HAP-1 (cell line): ENCODE measurements at regions not wholly inside any gene's neighbourhood (a gene's known extent, or its start where the extent isn't known, plus 50 kb on each side); places are given as distances from the start of the nearest gene placed in this dataset.

Source experiments
- DNase-seq, 2 experiments: peaks; one replicate each; pipeline ENCODE4 v3.0.0-alpha.2; 2016 to 2020; ENCODE audit warnings: low spot score in 2 of 2
- H3K27me3 ChIP-seq: fragments of 250-450 bp; sonication (Bioruptor Pico); 2 replicates; pipeline ENCODE4 v1.5.1; 2020; ENCODE audit warnings: low read depth, mild to moderate bottlenecking, moderate library complexity
- H3K36me3 ChIP-seq: fragments of 250-450 bp; sonication (Bioruptor Pico); replicated peaks from 2 replicates; pipeline ENCODE4 v1.5.1; 2020; ENCODE audit warnings: mild to moderate bottlenecking
- H3K4me1 ChIP-seq: fragments of 250-450 bp; sonication (Bioruptor Pico); 2 replicates; pipeline ENCODE4 v1.5.1; 2020; ENCODE audit warnings: mild to moderate bottlenecking
- H3K4me3 ChIP-seq: fragments of 250-450 bp; sonication (Bioruptor Pico); 2 replicates; pipeline ENCODE4 v1.5.1; 2020; ENCODE audit warnings: mild to moderate bottlenecking, moderate library complexity
- H3K9me3 ChIP-seq: fragments of 250-450 bp; sonication (Bioruptor Pico); 2 replicates; pipeline ENCODE4 v1.5.1; 2020; ENCODE audit warnings: mild to moderate bottlenecking, moderate library complexity
- in situ Hi-C: fragments of 300-500 bp; cut with MboI; formaldehyde crosslinking; loops from 3 replicates; pipeline ENCODE4 v1.14.3; 2020; ENCODE audit warnings: low sequenced_read_pairs, inconsistent platforms, mixed read lengths

- no peaks in the 10 kb centered on the region for H3K4me1 ChIP-seq
- no peak for DNase-seq
- in situ Hi-C loops, result no loop called here
- H3K27me3 ChIP-seq, result no peaks in the 10 kb centered on the region
- H3K4me3 ChIP-seq, result no peak overlapping the region
- H3K9me3 ChIP-seq, result no peaks in the 10 kb centered on the region
- H3K36me3 ChIP-seq, result no peaks in the 10 kb centered on the region
These were observed 808.8 kb upstream of the EEF2KMT start for GRCh38 chr16:5906351-5906750.

- Histone ChIP-seq H3K9me3 (no peaks in the 10 kb centered on the region), H3K27me3 (no peaks in the 10 kb centered on the region), H3K4me3 (no peak overlapping the region), H3K36me3 (no peaks in the 10 kb centered on the region), H3K4me1 (no peaks in the 10 kb centered on the region)
- no peak for DNase-seq
- in situ Hi-C loops, result no loop called here
These were observed 808.3 kb upstream of the EEF2KMT start for GRCh38 chr16:5905935-5906334.

GRCh38 chr16:5903832-5904231 lies 806.2 kb upstream of the EEF2KMT start:
- Histone ChIP-seq H3K27me3 (no peaks in the 10 kb centered on the region), H3K4me3 (no peak overlapping the region), H3K36me3 (no peaks in the 10 kb centered on the region), H3K9me3 (no peaks in the 10 kb centered on the region), H3K4me1 (no peaks in the 10 kb centered on the region)
- in situ Hi-C loops, result no loop called here
- no peak for DNase-seq

- in situ Hi-C loops, result no loop called here
- Histone ChIP-seq H3K4me1 (no peaks in the 10 kb centered on the region), H3K36me3 (no peaks in the 10 kb centered on the region), H3K27me3 (no peaks in the 10 kb centered on the region), H3K4me3 (no peak overlapping the region), H3K9me3 (no peaks in the 10 kb centered on the region)
- no peak for DNase-seq
These were observed 805.6 kb upstream of the EEF2KMT start for GRCh38 chr16:5903153-5903552.

- H3K4me3 ChIP-seq, result no peak overlapping the region
- no peaks in the 10 kb centered on the region for H3K27me3 ChIP-seq
- no peaks in the 10 kb centered on the region for H3K4me1 ChIP-seq
- H3K9me3 ChIP-seq, result no peaks in the 10 kb centered on the region
- in situ Hi-C loops, result no loop called here
- no peaks in the 10 kb centered on the region for H3K36me3 ChIP-seq
- no peak for DNase-seq
These were observed 802.5 kb upstream of the EEF2KMT start for GRCh38 chr16:5900046-5900445.

GRCh38 chr16:5895976-5896375 lies 798.4 kb upstream of the EEF2KMT start:
- in situ Hi-C loops, result no loop called here

GRCh38 chr16:5895137-5895536 lies 797.5 kb upstream of the EEF2KMT start:
- no peaks in the 10 kb centered on the region for H3K36me3 ChIP-seq
- no peak for DNase-seq
- no peaks in the 10 kb centered on the region for H3K27me3 ChIP-seq
- no peaks in the 10 kb centered on the region for H3K9me3 ChIP-seq
- no peak overlapping the region for H3K4me3 ChIP-seq
- in situ Hi-C loops, result no loop called here
- no peaks in the 10 kb centered on the region for H3K4me1 ChIP-seq

More at GRCh38 chr16:5895976-5896375, 798.4 kb upstream of the EEF2KMT start:
- Histone ChIP-seq H3K27me3 (no peaks in the 10 kb centered on the region), H3K4me1 (no peaks in the 10 kb centered on the region), H3K9me3 (no peaks in the 10 kb centered on the region), H3K36me3 (no peaks in the 10 kb centered on the region), H3K4me3 (no peak overlapping the region)
- no peak for DNase-seq

- H3K27me3 ChIP-seq, result no peaks in the 10 kb centered on the region
- in situ Hi-C loops, result no loop called here
These were observed 793.7 kb upstream of the EEF2KMT start for GRCh38 chr16:5891296-5891695.

GRCh38 chr16:5885521-5885920 lies 787.9 kb upstream of the EEF2KMT start:
- no peaks in the 10 kb centered on the region for H3K9me3 ChIP-seq
- no peaks in the 10 kb centered on the region for H3K36me3 ChIP-seq
- H3K4me3 ChIP-seq, result no peak overlapping the region
- DNase-seq, result no peak
- in situ Hi-C loops, result no loop called here
- no peaks in the 10 kb centered on the region for H3K27me3 ChIP-seq
- H3K4me1 ChIP-seq, result no peaks in the 10 kb centered on the region

More at GRCh38 chr16:5891296-5891695, 793.7 kb upstream of the EEF2KMT start:
- no peak overlapping the region for H3K4me3 ChIP-seq
- H3K9me3 ChIP-seq, result no peaks in the 10 kb centered on the region
- no peaks in the 10 kb centered on the region for H3K4me1 ChIP-seq
- H3K36me3 ChIP-seq, result no peaks in the 10 kb centered on the region
- DNase-seq, result no peak

GRCh38 chr16:5884996-5885395 lies 787.4 kb upstream of the EEF2KMT start:
- Histone ChIP-seq H3K36me3 (no peaks in the 10 kb centered on the region), H3K27me3 (no peaks in the 10 kb centered on the region), H3K4me3 (no peak overlapping the region), H3K4me1 (no peaks in the 10 kb centered on the region), H3K9me3 (no peaks in the 10 kb centered on the region)
- no peak for DNase-seq
- in situ Hi-C loops, result no loop called here

- no peaks in the 10 kb centered on the region for H3K36me3 ChIP-seq
- H3K4me3 ChIP-seq, result no peak overlapping the region
- DNase-seq, result no peak
- no peaks in the 10 kb centered on the region for H3K4me1 ChIP-seq
- H3K27me3 ChIP-seq, result no peaks in the 10 kb centered on the region
- in situ Hi-C loops, result no loop called here
- no peaks in the 10 kb centered on the region for H3K9me3 ChIP-seq
These were observed 786.7 kb upstream of the EEF2KMT start for GRCh38 chr16:5884339-5884738.

- Histone ChIP-seq H3K9me3 (no peaks in the 10 kb centered on the region), H3K4me1 (no peaks in the 10 kb centered on the region), H3K36me3 (no peaks in the 10 kb centered on the region), H3K4me3 (no peak overlapping the region), H3K27me3 (no peaks in the 10 kb centered on the region)
- no peak for DNase-seq
- in situ Hi-C loops, result no loop called here
These were observed 784.6 kb upstream of the EEF2KMT start for GRCh38 chr16:5882087-5882640.

- Histone ChIP-seq H3K27me3 (no peaks in the 10 kb centered on the region), H3K4me3 (no peak overlapping the region), H3K9me3 (no peaks in the 10 kb centered on the region), H3K36me3 (no peaks in the 10 kb centered on the region), H3K4me1 (no peaks in the 10 kb centered on the region)
- DNase-seq, result no peak
- in situ Hi-C loops, result no loop called here
These were observed 777.8 kb upstream of the EEF2KMT start for GRCh38 chr16:5875416-5875815.

- no peak for DNase-seq
- in situ Hi-C loops, result no loop called here
- Histone ChIP-seq H3K36me3 (no peaks in the 10 kb centered on the region), H3K9me3 (no peaks in the 10 kb centered on the region), H3K4me3 (no peak overlapping the region), H3K4me1 (no peaks in the 10 kb centered on the region), H3K27me3 (no peaks in the 10 kb centered on the region)
These were observed 777.3 kb upstream of the EEF2KMT start for GRCh38 chr16:5874899-5875298.

- Histone ChIP-seq H3K27me3 (no peaks in the 10 kb centered on the region), H3K4me3 (no peak overlapping the region), H3K4me1 (no peaks in the 10 kb centered on the region), H3K36me3 (no peaks in the 10 kb centered on the region), H3K9me3 (no peaks in the 10 kb centered on the region)
- in situ Hi-C loops, result no loop called here
- DNase-seq, result no peak
These were observed 775.6 kb upstream of the EEF2KMT start for GRCh38 chr16:5873221-5873620.
